ENCODE measurements at regions not wholly inside any gene's neighbourhood (a gene's known extent, or its start where the extent isn't known, plus 50 kb on each side); places are given as distances from the start of the nearest gene placed in this dataset.

- peaks cover 0 to 23% (median 0%) of the 10 kb centered on the region in 4 donors for H3K27me3 ChIP-seq
- DNase-seq, result no peak
Measured at GRCh38 chr11:122556605-122557004, 98.9 kb upstream of the UBASH3B start.

GRCh38 chr11:122538060-122538459 is 117.5 kb upstream of the UBASH3B start:
- Histone ChIP-seq H3K4me3 (no peak overlapping the region), H3K4me1 (no peaks in the 10 kb centered on the region), H3K27me3 (no peaks in the 10 kb centered on the region), H3K36me3 (no peaks in the 10 kb centered on the region), H3K27ac (no peak overlapping the region), H3K9me3 (peaks cover 0 to 19% (median 13%) of the 10 kb centered on the region in 3 donors)
- intact Hi-C loops (cut with DNase I), result no loop called here
- DNase-seq, result no peak
- TF ChIP-seq CTCF (IDR thresholded peaks at IDR 0.05), result no peak
- TF ChIP-seq POLR2A (IDR thresholded peaks at IDR 0.05), result no peak
- WGBS, 2 donors, result 92 to 93% methylated on average over 3 of the region's 3 CpGs

More at GRCh38 chr11:122556605-122557004, 98.9 kb upstream of the UBASH3B start:
- peak overlapping the region in 3 of 4 donors; percentile 17 to 56 (median 19) for H3K4me3 ChIP-seq
- TF ChIP-seq POLR2A (IDR thresholded peaks at IDR 0.05) (no peak), CTCF (IDR thresholded peaks at IDR 0.05) (peak in 2 of 6 experiments; percentile 21 to 25)
- WGBS, 2 donors, result 41 to 60% methylated on average over 2 to 4 of the region's 34 CpGs
- no peaks in the 10 kb centered on the region for H3K4me1 ChIP-seq
- no peaks in the 10 kb centered on the region for H3K9me3 ChIP-seq
- intact Hi-C loops (cut with DNase I), result no loop called here
- H3K36me3 ChIP-seq, result no peaks in the 10 kb centered on the region
- H3K27ac ChIP-seq, result peak overlapping the region in 1 of 4 donors; percentile 58

- DNase-seq, result no peak
- H3K4me1 ChIP-seq, result peaks cover 0 to 5% (median 0%) of the 10 kb centered on the region in 3 donors
- WGBS, 2 donors, result 62 to 74% methylated on average over 2 of the region's 2 CpGs
- no peaks in the 10 kb centered on the region for H3K36me3 ChIP-seq
- intact Hi-C loops (cut with DNase I), result no loop called here
- no peak overlapping the region for H3K4me3 ChIP-seq
- H3K27me3 ChIP-seq, result peaks cover 0 to 6% (median 0%) of the 10 kb centered on the region in 4 donors
- no peak overlapping the region for H3K27ac ChIP-seq
- no peak for TF ChIP-seq CTCF (IDR thresholded peaks at IDR 0.05)
- TF ChIP-seq POLR2A (IDR thresholded peaks at IDR 0.05), result no peak
- H3K9me3 ChIP-seq, result no peaks in the 10 kb centered on the region
Measured at GRCh38 chr11:122524898-122525297, 130.6 kb upstream of the UBASH3B start.

GRCh38 chr11:122523846-122524805 is 131.4 kb upstream of the UBASH3B start:
- Histone ChIP-seq H3K27ac (no peak overlapping the region), H3K4me3 (no peak overlapping the region), H3K27me3 (peaks cover 0 to 6% (median 0%) of the 10 kb centered on the region in 4 donors), H3K36me3 (no peaks in the 10 kb centered on the region), H3K4me1 (peaks cover 0 to 5% (median 0%) of the 10 kb centered on the region in 3 donors), H3K9me3 (no peaks in the 10 kb centered on the region)
- no peak for TF ChIP-seq POLR2A (IDR thresholded peaks at IDR 0.05)
- TF ChIP-seq CTCF (IDR thresholded peaks at IDR 0.05), result no peak
- DNase-seq, result no peak
- WGBS, 2 donors, result 44 to 45% methylated on average over 10 of the region's 10 CpGs
- intact Hi-C loops (cut with DNase I), result no loop called here

GRCh38 chr11:122521626-122522025 is 133.9 kb upstream of the UBASH3B start:
- Histone ChIP-seq H3K4me1 (peaks cover 0 to 5% (median 0%) of the 10 kb centered on the region in 3 donors), H3K4me3 (no peak overlapping the region), H3K9me3 (no peaks in the 10 kb centered on the region), H3K27ac (no peak overlapping the region), H3K27me3 (peaks cover 0 to 6% (median 0%) of the 10 kb centered on the region in 4 donors), H3K36me3 (no peaks in the 10 kb centered on the region)
- no peak for DNase-seq
- intact Hi-C loops (cut with DNase I), result no loop called here
- 63 to 73% methylated on average over 2 of the region's 2 CpGs for WGBS, 2 donors
- TF ChIP-seq CTCF (IDR thresholded peaks at IDR 0.05) (no peak), POLR2A (IDR thresholded peaks at IDR 0.05) (no peak)
